ENCODE measurements at regions not wholly inside any gene's neighbourhood (a gene's known extent, or its start where the extent isn't known, plus 50 kb on each side); places are given as distances from the start of the nearest gene placed in this dataset.

DNA sequence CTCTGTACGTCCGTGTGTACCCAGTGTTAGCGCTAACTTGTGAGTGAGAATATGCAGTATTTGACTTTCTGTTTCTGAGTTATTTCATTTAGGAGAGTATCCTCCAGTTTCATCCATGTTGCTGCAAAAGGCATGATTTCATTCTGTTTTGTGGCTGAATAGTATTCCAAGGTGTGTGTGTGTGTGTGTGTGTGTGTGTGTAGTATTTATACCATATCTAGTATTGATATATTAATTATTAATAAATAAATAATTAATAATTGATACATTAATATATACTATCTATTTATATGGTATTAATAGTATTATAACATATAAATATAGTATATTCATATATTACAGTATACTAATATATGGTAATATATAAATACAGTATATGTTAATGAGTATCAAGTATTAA is 101.8 kb upstream of the CCND2 start:
- no peak for DNase-seq (ENCODE audit: low spot score)
- ATAC-seq (ENCODE audit: insufficient number of reproducible peaks, low FRiP score, low read depth), result no peak
- H3K27me3 ChIP-seq (replicated peaks; ENCODE audit: insufficient read depth), result no peaks in the 10 kb centered on the region
- TF ChIP-seq, protein P1, sequence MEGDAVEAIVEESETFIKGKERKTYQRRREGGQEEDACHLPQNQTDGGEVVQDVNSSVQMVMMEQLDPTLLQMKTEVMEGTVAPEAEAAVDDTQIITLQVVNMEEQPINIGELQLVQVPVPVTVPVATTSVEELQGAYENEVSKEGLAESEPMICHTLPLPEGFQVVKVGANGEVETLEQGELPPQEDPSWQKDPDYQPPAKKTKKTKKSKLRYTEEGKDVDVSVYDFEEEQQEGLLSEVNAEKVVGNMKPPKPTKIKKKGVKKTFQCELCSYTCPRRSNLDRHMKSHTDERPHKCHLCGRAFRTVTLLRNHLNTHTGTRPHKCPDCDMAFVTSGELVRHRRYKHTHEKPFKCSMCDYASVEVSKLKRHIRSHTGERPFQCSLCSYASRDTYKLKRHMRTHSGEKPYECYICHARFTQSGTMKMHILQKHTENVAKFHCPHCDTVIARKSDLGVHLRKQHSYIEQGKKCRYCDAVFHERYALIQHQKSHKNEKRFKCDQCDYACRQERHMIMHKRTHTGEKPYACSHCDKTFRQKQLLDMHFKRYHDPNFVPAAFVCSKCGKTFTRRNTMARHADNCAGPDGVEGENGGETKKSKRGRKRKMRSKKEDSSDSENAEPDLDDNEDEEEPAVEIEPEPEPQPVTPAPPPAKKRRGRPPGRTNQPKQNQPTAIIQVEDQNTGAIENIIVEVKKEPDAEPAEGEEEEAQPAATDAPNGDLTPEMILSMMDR (IDR thresholded peaks at IDR 0.05), result no peak
- no peaks in the 10 kb centered on the region for H3K4me1 ChIP-seq (ENCODE audit: control insufficient read depth in 1 of 2, low read depth in 2 of 2)
- no peaks in the 10 kb centered on the region for H3K9me3 ChIP-seq
- no peaks in the 10 kb centered on the region for H3K36me3 ChIP-seq
- no peak overlapping the region for H3K4me3 ChIP-seq
- H3K27ac ChIP-seq, result no peak overlapping the region

DNA sequence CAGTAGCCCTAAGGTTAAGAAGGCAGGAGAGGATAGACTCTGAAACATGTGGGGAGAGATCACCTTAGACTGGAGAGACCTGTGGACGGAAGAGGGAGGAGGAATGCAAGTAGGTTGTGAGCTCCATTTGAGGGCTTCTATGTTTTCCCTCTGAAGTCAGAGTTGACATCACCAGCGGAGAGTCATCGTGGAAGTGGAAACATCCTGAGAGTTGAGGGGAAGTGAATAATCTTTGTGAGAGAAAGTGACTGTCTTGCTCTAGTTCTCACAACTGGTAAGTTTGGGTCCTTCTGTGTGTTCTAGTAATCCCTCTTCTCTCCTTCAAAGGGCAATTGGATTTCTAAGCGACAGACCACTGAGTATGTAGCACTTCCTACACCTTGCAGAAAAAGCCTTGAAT is 103.6 kb upstream of the CCND2 start:
- Histone ChIP-seq H3K4me1 (ENCODE audit: control insufficient read depth in 1 of 2, low read depth in 2 of 2) (peaks cover 0 to 6% of the 10 kb centered on the region in 2 donors), H3K36me3 (no peaks in the 10 kb centered on the region), H3K27me3 (replicated peaks; ENCODE audit: insufficient read depth) (no peaks in the 10 kb centered on the region), H3K27ac (no peak overlapping the region), H3K9me3 (no peaks in the 10 kb centered on the region), H3K4me3 (no peak overlapping the region)
- TF ChIP-seq, protein P1 (IDR thresholded peaks at IDR 0.05), result no peak
- no peak for ATAC-seq (ENCODE audit: insufficient number of reproducible peaks, low FRiP score, low read depth)
- no peak for DNase-seq (ENCODE audit: low spot score)

DNA sequence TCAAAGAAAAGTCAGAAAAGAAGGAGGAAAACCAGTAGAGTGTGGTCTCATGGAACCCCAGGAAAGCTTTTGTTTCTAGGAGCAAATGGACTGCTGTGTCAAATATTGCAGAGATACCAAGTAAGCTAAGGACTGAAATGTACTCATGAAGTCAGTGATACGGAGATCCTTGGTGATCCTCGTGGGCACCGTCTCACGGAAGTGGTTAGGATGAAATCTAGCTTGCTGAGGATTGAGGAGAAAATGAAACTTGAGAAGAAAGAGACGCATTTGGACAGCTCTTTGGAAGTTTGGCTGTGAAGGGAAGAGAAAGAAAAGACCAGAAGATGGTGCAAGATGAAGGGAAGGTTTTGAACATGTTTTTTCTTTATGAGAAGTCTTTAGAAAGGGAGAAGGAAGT is 104.0 kb upstream of the CCND2 start:
- ATAC-seq (ENCODE audit: insufficient number of reproducible peaks, low FRiP score, low read depth) (no peak), DNase-seq (ENCODE audit: low spot score) (no peak)
- Histone ChIP-seq H3K4me1 (ENCODE audit: control insufficient read depth in 1 of 2, low read depth in 2 of 2) (peaks cover 0 to 9% of the 10 kb centered on the region in 2 donors), H3K36me3 (no peaks in the 10 kb centered on the region), H3K4me3 (no peak overlapping the region), H3K27me3 (replicated peaks; ENCODE audit: insufficient read depth) (no peaks in the 10 kb centered on the region), H3K27ac (no peak overlapping the region), H3K9me3 (no peaks in the 10 kb centered on the region)
- TF ChIP-seq, protein P1 (IDR thresholded peaks at IDR 0.05), result no peak

DNA sequence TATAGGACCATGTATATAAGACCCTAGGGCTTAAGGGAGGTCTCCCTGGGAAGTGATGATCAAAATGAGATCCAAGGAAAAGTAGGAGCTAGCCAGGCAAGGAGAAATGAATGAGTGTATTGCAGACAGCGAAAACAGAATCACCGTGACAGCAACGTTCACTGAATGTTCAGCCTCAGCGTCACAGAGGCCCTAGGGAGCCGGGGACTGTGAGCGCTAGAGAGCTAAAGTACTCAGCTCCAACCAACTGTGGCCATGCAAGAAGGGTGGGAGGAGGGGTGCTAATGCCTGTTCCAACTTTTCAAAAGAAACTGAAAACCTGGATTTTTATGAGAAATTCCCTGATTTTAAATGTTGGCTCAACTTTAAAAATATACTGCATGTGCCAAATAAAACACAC is 105.5 kb upstream of the CCND2 start:
- Histone ChIP-seq H3K4me1 (ENCODE audit: control insufficient read depth in 1 of 2, low read depth in 2 of 2) (peaks cover 0 to 9% of the 10 kb centered on the region in 2 donors), H3K27me3 (replicated peaks; ENCODE audit: insufficient read depth) (no peaks in the 10 kb centered on the region), H3K27ac (no peak overlapping the region), H3K9me3 (no peaks in the 10 kb centered on the region), H3K4me3 (no peak overlapping the region), H3K36me3 (no peaks in the 10 kb centered on the region)
- TF ChIP-seq, protein P1 (IDR thresholded peaks at IDR 0.05), result no peak
- DNase-seq (ENCODE audit: low spot score), result no peak
- ATAC-seq (ENCODE audit: insufficient number of reproducible peaks, low FRiP score, low read depth), result no peak

DNA sequence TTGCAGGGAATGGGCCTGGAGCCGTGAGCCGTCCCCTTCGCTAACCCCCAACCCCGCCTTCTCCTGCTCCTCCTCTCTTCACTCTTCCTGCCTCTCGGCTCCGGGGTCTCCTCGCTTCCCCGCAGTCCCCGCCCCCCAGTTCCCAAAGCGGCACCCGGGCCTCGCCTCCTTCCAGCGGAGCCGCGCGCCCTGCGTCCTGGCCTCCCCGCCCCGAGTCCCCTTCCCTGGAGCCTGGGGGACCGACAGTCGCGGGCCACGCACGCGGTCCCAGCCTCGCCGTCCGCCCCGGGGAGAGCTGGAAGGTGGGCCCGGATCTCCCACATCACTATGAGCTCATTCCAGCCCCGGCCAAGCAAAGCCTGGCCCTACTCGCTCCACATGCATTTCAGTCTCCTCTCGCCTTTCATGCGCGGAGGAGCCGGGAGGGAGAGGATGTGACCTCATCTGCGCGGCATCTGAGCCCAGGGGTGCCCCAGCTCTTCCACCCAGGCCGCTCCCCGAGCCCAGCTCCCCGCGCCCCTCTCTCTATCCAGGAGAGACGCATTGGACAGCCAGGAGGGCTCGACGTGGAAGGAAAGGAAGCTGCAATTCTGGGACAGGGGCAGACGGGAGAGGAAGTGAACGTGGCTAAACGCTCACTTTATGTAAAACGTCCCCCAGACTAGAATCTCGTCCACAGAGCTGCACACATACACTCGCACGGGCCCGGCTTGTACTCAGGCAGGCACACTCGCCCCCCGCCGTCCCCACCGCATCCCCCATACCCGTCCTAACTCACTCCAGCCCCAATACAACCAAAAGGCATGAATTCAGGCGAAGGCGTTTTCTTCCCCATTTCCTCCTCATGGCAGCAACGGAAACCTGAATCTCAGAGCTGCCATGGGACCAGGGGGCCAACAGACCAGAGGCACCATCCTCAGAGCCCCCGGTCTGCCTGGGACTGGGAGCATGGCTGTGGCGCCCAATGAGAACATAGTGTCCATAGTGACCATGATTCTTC is 108.7 kb upstream of the CCND2 start:
- no peaks in the 10 kb centered on the region for H3K27me3 ChIP-seq (replicated peaks; ENCODE audit: insufficient read depth)
- TF ChIP-seq, protein P1 (IDR thresholded peaks at IDR 0.05), result no peak
- H3K36me3 ChIP-seq, result no peaks in the 10 kb centered on the region
- DNase-seq (ENCODE audit: low spot score) (no peak), ATAC-seq (ENCODE audit: insufficient number of reproducible peaks, low FRiP score, low read depth) (no peak)
- peak overlapping the region in 1 of 2 donors; percentile 35 for H3K27ac ChIP-seq
- H3K9me3 ChIP-seq, result no peaks in the 10 kb centered on the region
- peak overlapping the region; percentile 79 for H3K4me3 ChIP-seq
- H3K4me1 ChIP-seq (ENCODE audit: control insufficient read depth in 1 of 2, low read depth in 2 of 2), result peaks cover 0 to 9% of the 10 kb centered on the region in 2 donors
